ENCODE measurements at regions not wholly inside any gene's neighbourhood (a gene's known extent, or its start where the extent isn't known, plus 50 kb on each side); places are given as distances from the start of the nearest gene placed in this dataset.

GRCh38 chr2:13919981-13920382 is 712.5 kb upstream of the LRATD1 start:
- no peak for DNase-seq
- in situ Hi-C loops (cut with MboI; ENCODE audit: low pct_unique_long_range_greater_than_20kb, low sequenced_read_pairs), result no loop called here

- in situ Hi-C loops (cut with MboI; ENCODE audit: low pct_unique_long_range_greater_than_20kb, low sequenced_read_pairs), result no loop called here
- no peak for DNase-seq
Observed at GRCh38 chr2:13921245-13921644, 711.3 kb upstream of the LRATD1 start.

GRCh38 chr2:13923823-13924222 is 708.7 kb upstream of the LRATD1 start:
- DNase-seq, result no peak
- in situ Hi-C loops (cut with MboI; ENCODE audit: low pct_unique_long_range_greater_than_20kb, low sequenced_read_pairs), result no loop called here

GRCh38 chr2:13942111-13942510 is 690.4 kb upstream of the LRATD1 start:
- no peak for DNase-seq
- in situ Hi-C loops (cut with MboI; ENCODE audit: low pct_unique_long_range_greater_than_20kb, low sequenced_read_pairs), result no loop called here

GRCh38 chr2:13950761-13951160 is 681.8 kb upstream of the LRATD1 start:
- no peak for DNase-seq
- in situ Hi-C loops (cut with MboI; ENCODE audit: low pct_unique_long_range_greater_than_20kb, low sequenced_read_pairs), result no loop called here

- DNase-seq, result no peak
- in situ Hi-C loops (cut with MboI; ENCODE audit: low pct_unique_long_range_greater_than_20kb, low sequenced_read_pairs), result no loop called here
Observed at GRCh38 chr2:13968811-13969210, 663.7 kb upstream of the LRATD1 start.

- DNase-seq, result no peak
- in situ Hi-C loops (cut with MboI; ENCODE audit: low pct_unique_long_range_greater_than_20kb, low sequenced_read_pairs), result no loop called here
Observed at GRCh38 chr2:13986119-13986720, 646.3 kb upstream of the LRATD1 start.

- in situ Hi-C loops (cut with MboI; ENCODE audit: low pct_unique_long_range_greater_than_20kb, low sequenced_read_pairs), result no loop called here
- no peak for DNase-seq
Observed at GRCh38 chr2:13996527-13996926, 636.0 kb upstream of the LRATD1 start.

GRCh38 chr2:14011190-14011589 is 621.3 kb upstream of the LRATD1 start:
- in situ Hi-C loops (cut with MboI; ENCODE audit: low pct_unique_long_range_greater_than_20kb, low sequenced_read_pairs), result no loop called here
- no peak for DNase-seq

GRCh38 chr2:14015113-14015630 is 617.3 kb upstream of the LRATD1 start:
- no peak for DNase-seq
- in situ Hi-C loops (cut with MboI; ENCODE audit: low pct_unique_long_range_greater_than_20kb, low sequenced_read_pairs), result no loop called here

- DNase-seq, result no peak
- in situ Hi-C loops (cut with MboI; ENCODE audit: low pct_unique_long_range_greater_than_20kb, low sequenced_read_pairs), result no loop called here
Observed at GRCh38 chr2:14016289-14016955, 616.1 kb upstream of the LRATD1 start.

- in situ Hi-C loops (cut with MboI; ENCODE audit: low pct_unique_long_range_greater_than_20kb, low sequenced_read_pairs), result no loop called here
- DNase-seq, result no peak
Observed at GRCh38 chr2:14018620-14019019, 613.9 kb upstream of the LRATD1 start.

GRCh38 chr2:14023558-14023957 is 609.0 kb upstream of the LRATD1 start:
- in situ Hi-C loops (cut with MboI; ENCODE audit: low pct_unique_long_range_greater_than_20kb, low sequenced_read_pairs), result no loop called here
- no peak for DNase-seq

GRCh38 chr2:14039134-14039533 is 593.4 kb upstream of the LRATD1 start:
- no peak for DNase-seq
- in situ Hi-C loops (cut with MboI; ENCODE audit: low pct_unique_long_range_greater_than_20kb, low sequenced_read_pairs), result no loop called here

- in situ Hi-C loops (cut with MboI; ENCODE audit: low pct_unique_long_range_greater_than_20kb, low sequenced_read_pairs), result no loop called here
- DNase-seq, result no peak
Observed at GRCh38 chr2:14047491-14047890, 585.0 kb upstream of the LRATD1 start.

GRCh38 chr2:14051401-14051800 is 581.1 kb upstream of the LRATD1 start:
- DNase-seq, result no peak
- in situ Hi-C loops (cut with MboI; ENCODE audit: low pct_unique_long_range_greater_than_20kb, low sequenced_read_pairs), result no loop called here

- in situ Hi-C loops (cut with MboI; ENCODE audit: low pct_unique_long_range_greater_than_20kb, low sequenced_read_pairs), result no loop called here
- DNase-seq, result no peak
Observed at GRCh38 chr2:14053105-14053504, 579.4 kb upstream of the LRATD1 start.

- no peak for DNase-seq
- in situ Hi-C loops (cut with MboI; ENCODE audit: low pct_unique_long_range_greater_than_20kb, low sequenced_read_pairs), result no loop called here
Observed at GRCh38 chr2:14064346-14064745, 568.2 kb upstream of the LRATD1 start.

GRCh38 chr2:14072338-14072737 is 560.2 kb upstream of the LRATD1 start:
- no peak for DNase-seq
- in situ Hi-C loops (cut with MboI; ENCODE audit: low pct_unique_long_range_greater_than_20kb, low sequenced_read_pairs), result no loop called here

GRCh38 chr2:14074691-14075090 is 557.8 kb upstream of the LRATD1 start:
- DNase-seq, result no peak
- in situ Hi-C loops (cut with MboI; ENCODE audit: low pct_unique_long_range_greater_than_20kb, low sequenced_read_pairs), result no loop called here

GRCh38 chr2:14079576-14079975 is 552.9 kb upstream of the LRATD1 start:
- DNase-seq, result no peak
- in situ Hi-C loops (cut with MboI; ENCODE audit: low pct_unique_long_range_greater_than_20kb, low sequenced_read_pairs), result no loop called here

All from KBM-7 (cell line).